HG03354 (cell line): ENCODE measurements at regions not wholly inside any gene's neighbourhood (a gene's known extent, or its start where the extent isn't known, plus 50 kb on each side); places are given as distances from the start of the nearest gene placed in this dataset.
"Not testable (repeated sequence)": the region's sequence is repeated elsewhere in the genome, so short reads cannot be mapped to it uniquely, and the experiment has no call there.

ENCODE experiments used
- ATAC-seq: cut with Tn5 transposase; IDR thresholded peaks from one replicate; pipeline ENCODE4 v1.9.1; 2021; ENCODE audit warnings: mild to moderate bottlenecking; ENCODE audit not compliant: unreplicated experiment, poor library complexity, severe bottlenecking

DNA sequence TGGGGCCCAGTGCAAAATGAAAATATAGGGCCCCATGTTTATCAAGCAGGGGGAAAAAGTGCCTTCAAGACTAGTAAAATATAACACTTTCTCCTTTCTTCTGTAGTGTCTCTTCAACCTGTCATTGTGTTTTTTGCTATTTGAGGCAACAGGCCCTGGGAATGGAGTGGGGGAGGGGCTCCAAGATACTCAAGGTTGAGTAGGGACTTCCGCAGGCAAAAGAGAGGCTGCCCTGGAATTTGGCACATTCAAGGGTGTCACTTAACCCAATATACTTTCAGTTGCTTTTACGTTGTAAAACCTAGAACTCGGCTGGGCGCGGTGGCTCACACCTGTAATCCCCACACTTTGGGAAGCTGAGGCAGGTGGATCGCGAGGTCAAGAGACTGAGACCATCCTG, 154.9 kb downstream of the ALDH8A1 start:
- ATAC-seq, result no peak

DNA sequence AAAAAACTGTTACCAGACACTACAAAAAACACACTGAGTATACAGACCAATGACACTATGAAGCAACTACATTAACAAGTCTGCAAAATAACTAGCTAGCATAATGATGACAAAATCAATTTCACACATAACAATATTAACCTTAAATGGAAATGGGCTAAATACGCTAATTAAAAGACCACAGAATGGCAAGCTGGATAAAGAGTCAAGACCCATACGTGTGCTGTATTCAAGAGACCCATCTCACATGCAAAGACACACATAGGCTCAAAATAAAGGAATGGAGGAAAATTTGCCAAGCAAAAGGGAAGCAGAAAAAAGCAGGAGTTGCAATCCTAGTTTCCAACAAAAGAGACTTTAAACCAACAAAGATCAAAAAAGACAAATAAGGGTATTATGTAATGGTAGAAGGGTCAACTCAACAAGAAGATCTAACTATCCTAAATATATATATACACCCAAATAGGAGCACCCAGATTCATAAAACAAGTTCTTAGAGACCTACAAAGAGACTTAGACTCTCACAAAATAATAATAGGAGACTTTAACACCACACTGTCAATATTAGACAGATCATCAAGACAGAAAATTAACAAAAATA, 158.6 kb downstream of the ALDH8A1 start:
- not testable (repeated sequence) for ATAC-seq

DNA sequence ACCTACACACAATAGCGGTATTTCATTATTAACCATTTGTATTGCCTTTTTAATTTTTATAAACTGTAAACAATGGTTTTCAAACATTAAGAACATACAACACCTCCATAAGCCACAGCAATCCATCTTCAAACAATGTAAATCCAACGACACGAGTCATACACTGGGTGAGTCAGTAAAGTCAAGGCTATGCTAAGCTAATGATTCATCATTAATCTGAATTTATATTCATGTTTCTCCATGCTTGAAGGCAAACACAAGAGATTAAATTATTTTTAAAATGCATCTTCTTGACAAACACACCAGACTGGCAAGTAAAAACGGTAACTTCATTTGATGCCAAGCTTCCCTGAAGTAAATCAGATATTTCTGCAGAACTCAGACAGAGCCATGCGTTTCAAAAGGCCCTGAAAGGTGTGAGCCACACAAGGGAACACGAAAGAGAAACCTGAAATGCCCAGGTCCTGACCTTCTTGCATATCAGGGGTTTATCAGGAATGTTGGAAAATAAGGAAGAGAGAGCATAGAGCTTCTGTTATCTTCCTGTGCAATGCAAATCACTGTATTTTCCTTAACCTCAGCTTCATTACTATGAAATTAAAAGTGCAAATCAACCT, 162.5 kb downstream of the ALDH8A1 start:
- ATAC-seq, result no peak

DNA sequence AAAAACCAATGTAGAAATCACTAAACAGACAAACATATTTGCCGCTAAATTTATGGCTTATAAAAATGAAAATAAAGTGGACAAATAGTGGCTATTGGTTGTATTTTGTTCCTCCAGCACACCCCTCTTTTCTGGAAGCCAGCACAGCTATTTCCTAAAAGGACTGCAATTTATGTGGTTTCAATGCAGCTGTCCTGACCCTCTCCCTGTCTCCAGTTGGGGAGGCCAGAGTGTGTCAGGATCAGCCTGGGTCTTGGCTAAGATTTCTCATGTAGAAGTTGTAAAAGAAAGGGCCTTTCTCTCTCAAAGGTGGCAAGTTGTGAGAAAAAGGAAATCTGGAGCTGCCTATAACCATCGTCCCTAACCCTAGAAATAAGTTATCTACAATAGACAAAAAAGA, 165.6 kb downstream of the ALDH8A1 start:
- no peak for ATAC-seq

DNA sequence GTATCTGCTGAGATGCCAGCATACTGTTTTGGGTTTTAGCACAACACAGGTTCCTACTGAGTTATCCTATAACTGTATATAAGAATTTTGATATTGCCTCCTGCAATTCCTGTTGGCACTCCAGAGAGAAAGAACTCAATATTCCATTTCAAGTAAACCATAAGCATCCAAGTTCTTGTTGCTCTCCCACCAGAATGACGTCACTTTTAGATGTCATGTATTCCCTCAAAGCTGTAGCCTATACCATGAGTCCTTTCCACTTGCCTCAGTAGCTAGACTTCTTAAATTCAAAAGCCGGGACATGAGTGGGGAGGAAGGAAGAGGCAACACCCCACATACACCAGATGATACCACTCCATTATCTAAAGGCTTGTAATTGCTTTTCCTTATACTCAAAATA, 171.5 kb downstream of the ALDH8A1 start:
- no peak for ATAC-seq

DNA sequence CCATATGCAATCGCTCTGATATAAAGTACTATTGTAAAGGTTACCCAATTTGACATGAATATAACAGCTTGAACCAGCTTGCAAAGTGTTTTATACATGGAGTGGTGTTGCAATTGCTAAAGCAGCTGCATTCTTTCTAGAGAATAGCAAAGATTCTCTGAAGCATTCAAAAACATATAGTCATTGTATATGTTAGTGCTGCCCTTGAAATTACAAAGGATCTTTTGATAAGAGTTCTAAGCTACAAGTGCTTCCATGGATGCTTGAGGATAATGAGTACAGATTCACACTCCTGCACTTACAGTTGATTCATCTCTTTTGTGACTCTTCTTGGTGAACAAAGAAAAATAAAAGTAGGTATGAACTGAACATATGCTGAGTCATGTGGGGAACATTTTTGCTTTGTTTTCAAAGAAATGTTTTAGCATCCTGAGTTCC, 175.7 kb downstream of the ALDH8A1 start:
- no peak for ATAC-seq

DNA sequence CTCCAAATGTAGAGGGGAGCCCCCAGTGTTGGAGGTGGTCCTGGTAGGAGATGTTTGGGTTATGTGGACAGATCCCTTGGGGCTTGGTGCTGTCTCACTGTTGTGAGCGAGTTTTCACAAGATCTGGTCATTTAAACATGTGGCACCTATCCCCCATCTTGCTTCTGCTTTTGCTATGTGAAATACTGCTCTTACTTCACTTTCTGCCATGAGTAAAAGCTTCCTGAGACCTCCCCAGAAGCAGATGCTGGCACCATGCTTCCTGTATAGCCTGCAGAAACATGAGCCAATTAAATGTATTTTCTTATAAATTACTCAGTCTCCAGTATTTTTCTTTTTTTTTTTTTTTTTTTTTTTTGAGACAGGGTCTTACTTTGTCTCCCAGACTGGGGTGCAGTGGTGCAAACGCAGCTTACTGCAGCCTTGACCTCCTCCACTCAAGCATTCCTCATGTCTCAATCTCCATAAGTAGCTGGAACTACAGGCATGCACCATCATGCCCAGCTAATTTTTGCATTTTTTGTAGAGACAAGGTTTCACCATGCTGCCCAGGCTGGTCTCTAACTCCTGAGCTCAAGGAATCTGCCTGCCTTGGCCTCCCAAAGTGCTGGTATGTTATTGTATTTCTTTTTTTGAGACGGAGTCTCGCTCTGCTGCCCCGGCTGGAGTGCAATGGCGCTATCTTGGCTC, 177.1 kb downstream of the ALDH8A1 start:
- no peak for ATAC-seq

DNA sequence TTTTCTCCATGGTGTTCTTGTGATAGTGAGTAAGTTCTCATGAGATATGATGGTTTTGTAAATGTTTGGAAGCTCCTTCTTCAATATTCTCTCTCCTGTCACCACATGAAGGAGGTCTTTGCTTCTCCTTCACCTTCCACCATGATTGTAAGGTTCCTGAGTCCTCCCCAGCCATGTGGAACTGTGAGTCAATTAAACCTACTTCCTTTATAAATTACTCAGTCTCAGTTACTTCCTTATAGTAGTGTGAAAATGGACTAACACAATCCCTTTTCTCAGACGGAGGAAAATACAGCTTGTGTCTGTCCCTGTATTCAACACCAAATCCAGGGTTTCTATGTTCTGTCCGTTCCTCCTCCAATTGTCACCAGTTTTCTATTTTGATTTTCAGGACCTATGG, 181.0 kb downstream of the ALDH8A1 start:
- ATAC-seq, result no peak

DNA sequence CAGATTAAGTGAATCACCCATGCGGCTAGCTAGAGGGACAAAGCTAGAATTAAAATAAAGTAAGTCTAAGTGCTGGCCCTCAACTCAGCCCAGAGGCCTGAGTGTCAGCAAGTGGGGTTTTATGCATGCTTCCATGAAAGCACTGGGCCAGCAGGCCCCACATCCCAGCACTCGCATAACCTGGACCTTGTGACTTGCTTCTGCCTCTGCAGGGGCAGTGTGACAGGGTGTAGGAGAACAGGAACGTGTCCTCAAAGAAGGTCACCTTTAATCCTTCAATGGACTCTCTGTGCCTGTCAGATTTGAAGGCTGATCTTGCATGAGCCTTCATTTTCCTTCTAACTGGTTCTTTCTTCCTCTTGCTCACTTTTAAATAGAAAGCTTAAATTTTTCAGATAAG, 183.4 kb downstream of the ALDH8A1 start:
- no peak for ATAC-seq

DNA sequence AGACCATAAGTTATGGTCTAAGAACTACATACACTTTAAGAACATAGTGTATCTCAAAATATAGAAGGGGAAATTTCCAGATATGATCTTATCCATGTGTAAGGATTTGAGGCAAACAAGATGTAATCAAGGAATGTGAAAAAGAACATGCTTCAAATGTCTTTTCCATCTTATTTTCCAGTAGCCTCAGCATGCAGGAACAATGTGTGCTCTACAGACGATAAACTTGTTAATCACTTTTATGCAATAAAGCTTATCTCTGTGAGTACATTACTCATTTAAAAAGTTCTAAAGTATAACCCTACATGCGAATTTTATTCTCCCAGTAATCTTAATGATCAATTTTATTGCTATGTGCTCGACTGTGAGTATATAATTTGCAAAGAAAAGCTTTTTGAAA, 185.2 kb downstream of the ALDH8A1 start:
- no peak for ATAC-seq

DNA sequence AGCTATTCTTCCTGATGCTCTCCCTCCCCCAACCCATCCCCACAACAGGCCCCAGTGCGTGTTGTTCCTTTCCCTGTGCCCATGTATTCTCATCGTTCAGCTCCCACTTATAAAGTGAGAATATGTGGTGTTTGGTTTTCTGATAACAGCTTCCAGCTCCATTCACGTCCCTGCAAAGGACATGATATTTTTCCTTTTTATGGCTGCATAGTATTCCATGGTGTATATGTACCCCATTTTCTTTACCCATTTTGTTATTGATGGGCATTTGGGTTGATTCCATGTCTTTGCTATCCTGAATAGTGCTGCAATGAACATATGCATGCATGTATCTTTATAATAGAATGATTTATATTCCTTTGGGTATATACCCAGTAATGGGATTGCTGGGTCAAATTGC, 186.3 kb downstream of the ALDH8A1 start:
- ATAC-seq, result not testable (repeated sequence)

DNA sequence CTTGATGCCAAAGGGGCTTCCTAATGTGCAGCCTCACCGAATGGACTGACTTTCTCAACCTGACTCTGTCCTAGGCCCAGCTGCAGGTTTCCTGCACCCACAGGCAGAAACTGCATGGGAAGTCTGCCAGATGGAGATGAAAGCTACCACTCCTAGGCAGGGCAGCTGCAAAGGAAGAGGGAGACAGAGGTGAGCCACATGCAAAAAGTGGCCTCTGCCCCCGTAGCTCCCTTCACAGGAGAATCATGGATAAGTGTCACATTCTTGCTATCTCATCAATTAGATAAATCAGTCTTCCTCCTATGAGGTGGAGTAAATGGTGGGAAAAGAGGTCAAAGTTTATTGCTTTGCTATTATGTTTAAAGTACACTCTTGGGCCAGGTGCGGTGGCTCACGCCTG, 191.3 kb downstream of the ALDH8A1 start:
- ATAC-seq, result no peak

DNA sequence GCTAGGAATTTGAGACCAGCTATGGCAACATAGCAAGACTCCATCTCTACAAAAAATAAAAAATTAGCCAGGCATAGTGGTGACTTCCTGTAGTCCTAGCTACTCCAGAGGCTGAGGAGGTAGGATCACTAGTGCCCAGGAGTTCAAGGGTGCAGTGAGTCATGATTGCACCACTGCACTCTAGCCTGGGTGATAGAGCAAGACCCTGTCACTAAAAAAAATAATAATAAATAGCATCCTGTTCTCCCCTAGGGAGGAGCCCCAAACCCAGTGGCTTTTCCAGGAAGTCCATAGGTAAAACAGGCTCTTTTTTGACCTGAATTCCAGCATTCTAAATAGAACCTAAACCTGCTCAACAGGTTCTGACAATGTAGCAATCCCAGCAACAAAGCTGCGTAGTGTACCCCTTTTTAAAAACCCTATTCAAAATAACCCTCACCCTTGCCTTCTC, 192.0 kb downstream of the ALDH8A1 start:
- no peak for ATAC-seq

DNA sequence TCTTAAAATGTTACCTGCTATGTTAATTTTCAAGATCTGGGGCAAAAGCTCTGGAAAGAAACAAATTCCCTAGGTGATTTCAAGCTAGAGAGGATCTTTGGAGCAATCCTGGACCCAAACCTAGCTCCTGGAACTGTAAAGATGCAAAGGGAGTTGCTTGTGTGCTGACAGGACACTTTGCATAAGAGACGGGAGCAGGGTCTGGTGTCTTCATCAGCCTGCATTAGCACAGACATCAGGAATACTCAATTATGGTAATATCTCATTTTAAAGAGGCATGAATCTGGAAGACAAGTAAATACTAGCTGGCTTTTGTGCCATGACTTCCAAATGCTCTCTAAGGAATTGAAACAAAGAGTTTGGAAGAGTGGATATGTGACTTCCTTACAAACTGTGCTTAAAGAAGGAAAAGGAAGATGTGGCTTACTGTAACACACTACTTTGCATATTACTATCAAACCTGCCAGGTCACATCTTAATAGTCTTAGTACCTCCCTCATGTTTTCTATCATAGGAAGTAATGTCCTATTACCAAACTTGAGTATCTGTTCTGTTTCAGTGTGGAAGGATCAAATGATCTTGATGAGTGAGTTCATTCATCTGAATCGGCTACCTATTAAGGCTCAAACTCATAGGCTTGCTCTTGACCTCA, 193.4 kb downstream of the ALDH8A1 start:
- ATAC-seq, result no peak

DNA sequence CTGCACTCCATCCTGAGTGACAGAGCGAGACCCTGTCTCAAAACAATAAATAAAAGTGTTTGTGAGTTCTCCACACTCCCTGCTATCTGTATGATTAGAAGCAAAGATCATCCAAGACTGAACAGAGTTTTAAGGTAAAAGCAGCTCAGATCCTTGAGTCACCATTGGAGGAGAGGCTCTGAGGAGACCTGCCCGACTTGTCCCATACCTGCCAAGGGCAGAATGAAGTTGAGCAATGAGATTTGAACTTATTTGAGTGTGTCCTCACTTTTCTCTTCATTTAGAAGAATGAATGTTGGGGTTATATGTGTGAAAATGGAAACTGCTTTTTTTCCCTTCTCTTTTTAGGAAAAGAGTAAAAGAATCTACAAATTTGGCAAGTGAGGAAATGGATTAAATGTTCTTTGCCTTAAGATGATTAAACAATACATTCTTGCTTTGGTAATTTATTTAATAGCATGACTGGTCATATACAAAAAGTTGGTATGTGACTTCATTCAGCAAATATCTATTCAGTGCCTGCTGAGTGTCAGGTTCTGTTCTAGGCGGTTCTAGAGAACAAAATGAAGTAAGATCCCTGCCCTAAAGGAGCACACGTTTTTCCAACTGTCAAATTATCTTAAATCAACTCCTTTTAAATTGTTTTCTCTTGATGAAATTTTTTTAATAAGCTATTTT, 195.7 kb downstream of the ALDH8A1 start:
- no peak for ATAC-seq

DNA sequence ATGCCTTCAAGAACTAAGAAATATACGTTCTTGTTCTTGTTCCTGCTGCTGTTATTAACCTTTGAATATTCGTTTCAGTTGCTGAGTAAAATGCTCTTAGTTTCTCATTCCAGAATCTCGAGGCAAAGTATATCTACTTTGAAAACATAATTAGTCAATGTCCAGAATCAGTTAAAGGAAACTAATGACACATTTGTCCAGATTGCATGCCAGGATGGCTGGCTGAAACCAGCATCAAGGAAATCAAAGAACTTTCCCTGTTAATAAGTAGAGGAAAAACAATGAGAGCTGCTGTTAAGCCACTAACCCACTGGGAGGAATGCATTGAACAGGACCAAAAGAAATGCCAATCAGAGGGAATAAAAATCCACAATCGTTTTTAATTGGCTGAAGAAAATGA, 196.9 kb downstream of the ALDH8A1 start:
- no peak for ATAC-seq

DNA sequence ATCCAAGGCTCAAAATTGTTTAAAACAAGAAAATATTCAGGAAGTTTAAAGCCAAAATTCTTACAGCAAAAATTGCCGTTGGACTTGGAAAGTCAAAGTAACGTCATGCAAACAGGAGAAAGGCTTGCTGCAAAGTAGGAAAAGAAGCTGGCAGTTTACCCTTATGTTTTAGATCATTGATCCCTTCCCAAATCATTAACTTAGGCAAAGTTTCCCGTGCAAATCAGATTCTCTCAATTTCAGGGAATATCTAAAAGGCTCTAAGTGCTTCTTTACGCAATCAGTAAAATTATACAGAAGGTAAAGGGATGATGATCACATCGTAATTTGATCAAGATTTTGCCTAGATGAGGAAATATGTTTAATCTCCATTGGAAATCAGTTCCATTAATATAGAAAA, 197.5 kb downstream of the ALDH8A1 start:
- no peak for ATAC-seq

DNA sequence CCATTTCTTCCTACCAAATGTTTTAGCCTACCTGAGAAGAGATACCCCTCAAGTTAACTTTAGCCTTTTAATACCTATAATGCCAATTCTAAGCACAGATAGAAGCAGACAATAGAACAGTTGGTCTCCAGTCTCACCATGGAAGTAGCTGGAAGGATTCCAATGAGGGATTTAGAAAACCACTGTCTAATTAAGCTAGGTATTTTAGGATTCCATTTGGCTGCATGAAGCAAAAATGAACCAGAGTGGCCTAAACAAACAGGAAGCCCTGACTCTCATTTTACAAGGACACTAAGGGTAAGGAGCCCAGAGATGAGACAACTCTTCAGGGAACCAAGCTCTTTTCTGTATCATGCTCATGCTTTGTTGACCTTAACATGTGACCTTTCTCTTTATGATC, 199.2 kb downstream of the ALDH8A1 start:
- ATAC-seq, result no peak

DNA sequence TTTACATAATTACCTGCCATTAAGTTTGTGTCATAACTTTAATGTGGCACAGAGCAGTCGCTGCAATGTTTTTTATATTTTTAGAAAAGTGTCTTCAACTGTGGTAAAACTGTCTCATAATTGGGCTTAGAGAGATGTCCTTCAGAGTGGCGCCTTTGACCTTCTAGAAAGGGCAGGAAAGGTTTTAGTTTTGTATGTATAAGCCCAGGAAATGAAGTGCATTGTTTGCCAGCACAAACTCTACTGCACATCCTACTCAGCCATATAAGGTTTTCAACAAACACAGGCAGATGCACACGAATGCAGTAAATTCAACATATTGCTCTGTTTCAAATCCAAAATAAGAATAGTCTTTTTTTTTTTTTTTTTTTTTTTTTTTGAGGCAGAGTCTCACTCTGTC, 201.4 kb downstream of the ALDH8A1 start:
- ATAC-seq, result no peak

DNA sequence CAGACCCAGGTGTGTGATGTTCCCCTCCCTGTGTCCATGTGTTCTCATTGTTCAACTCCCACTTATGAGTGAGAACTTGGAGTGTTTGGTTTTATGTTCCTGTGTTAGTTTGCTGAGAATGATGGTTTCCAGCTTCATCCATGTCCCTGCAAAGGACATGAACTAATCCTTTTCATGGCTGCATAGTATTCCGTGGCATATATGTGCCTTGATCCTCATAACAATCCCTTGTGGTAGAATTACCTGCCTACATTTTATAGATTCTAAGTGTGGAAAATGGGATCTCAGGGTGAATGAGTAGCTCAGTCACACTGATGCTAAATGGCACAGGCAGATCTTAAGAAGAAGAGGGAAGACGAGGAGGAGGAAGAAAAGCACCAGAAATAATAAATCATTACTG, 202.7 kb downstream of the ALDH8A1 start:
- ATAC-seq, result not testable (repeated sequence)
